GM18498 (cell line): ENCODE measurements at regions not wholly inside any gene's neighbourhood (a gene's known extent, or its start where the extent isn't known, plus 50 kb on each side); places are given as distances from the start of the nearest gene placed in this dataset.
"Not testable (repeated sequence)": the region's sequence is repeated elsewhere in the genome, so short reads cannot be mapped to it uniquely, and the experiment has no call there.

ENCODE experiments used
- ATAC-seq: cut with Tn5 transposase; IDR thresholded peaks from one replicate; pipeline ENCODE4 v1.9.1; 2021; ENCODE audit warnings: mild to moderate bottlenecking, moderate library complexity; ENCODE audit not compliant: unreplicated experiment

DNA sequence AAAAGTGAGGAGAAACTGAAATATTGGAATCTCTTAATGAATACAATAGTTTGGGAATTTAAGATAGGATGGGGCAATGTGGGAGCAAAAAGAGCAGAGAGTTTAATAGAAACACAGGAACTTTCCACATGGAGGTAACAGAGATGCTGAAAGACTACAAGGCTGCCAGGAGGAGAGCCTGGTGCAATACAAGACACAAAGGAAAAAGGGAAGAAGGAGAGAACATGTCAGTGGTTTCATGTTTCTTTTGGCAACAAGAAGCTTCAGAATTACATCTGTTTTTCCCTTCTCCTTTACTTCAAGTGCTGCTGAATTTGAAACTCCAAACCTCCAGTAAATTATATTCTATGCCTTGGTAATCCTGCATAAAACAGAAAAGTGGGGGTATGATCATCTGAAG is 474.3 kb downstream of the FAT4 start:
- ATAC-seq: no peak

GRCh38 chr4:125791896-125792295 is 477.1 kb downstream of the FAT4 start:
- no peak for ATAC-seq

- ATAC-seq: no peak
Observed at GRCh38 chr4:125794989-125795388, 480.2 kb downstream of the FAT4 start.

DNA sequence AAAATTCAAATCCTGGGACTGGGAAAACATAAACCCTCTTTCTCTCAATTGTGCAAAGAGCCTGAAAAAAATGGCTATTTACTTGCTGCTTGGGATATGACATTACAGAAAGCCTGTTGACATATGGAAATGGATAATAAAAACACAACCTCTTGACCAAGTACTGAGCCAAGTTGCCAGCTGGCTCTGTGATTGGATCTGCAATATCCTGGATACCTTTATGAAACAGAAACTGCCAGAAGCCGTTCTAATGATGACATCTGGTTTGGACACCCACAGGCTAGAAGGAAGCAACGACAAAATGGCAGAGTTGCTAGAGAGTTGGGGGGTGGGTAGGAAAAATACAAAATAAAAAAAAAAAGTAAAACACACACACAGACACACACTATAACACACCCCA is 481.4 kb downstream of the FAT4 start:
- no peak for ATAC-seq

DNA sequence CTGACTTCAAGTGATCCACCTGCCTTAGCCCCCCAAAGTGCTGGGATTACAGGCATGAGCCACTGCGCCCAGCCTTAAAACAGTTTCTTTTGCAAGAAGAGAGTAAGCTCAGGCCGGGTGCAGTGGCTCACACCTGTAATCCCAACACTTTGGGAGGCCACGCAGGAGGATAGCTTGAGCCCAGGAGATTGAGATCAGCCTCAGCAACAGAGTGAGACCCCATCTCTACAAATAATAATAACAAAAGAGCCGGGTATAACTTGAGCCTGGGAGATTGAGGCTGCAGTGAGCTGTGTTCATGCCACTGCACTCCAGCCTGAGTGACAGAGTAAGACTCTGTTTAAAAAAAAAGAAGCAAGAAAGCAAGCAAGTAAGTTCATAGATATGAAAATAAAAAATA is 482.9 kb downstream of the FAT4 start:
- ATAC-seq: not testable (repeated sequence)

- ATAC-seq: no peak
Observed at GRCh38 chr4:125801373-125801772, 486.6 kb downstream of the FAT4 start.

GRCh38 chr4:125801924-125802323 is 487.2 kb downstream of the FAT4 start:
- no peak for ATAC-seq

GRCh38 chr4:125808022-125808421 is 493.3 kb downstream of the FAT4 start:
- ATAC-seq: no peak

DNA sequence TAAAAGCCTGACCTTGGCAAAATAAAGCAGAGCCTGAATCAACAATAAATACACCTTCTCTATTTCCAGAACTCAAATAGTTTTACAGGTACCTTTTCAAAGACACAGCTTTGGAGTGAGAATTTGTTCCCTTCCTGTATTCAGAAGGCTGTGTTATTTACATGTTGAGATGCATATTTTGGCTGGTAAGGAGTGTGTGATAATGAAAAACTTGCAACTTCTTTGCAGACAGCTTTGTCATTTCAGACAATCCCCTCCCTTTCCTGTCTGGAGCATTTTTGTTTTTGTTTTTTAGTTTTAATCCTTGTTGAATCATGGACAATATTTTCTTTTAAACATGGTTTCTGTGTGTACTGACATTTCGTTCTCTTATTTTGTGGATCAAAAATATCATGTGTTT is 493.8 kb downstream of the FAT4 start:
- ATAC-seq: no peak

DNA sequence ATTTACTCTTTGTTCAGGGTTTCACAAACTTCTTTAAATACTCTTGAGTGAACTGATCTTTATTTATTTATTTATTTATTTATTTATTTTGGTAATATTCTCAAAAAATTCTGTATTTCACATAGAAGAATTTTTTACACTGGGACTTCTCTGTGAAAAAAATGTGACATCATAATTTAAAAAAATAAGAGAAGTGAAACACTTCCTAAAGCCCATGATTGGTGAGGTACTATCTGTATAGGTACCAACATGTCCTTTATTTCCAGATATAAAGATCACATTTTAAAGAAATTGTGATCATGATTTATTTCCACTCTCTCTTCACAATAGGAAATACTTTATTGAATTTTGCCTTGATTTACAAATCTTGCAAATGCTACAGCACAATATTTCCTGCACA is 497.1 kb downstream of the FAT4 start:
- ATAC-seq: no peak

DNA sequence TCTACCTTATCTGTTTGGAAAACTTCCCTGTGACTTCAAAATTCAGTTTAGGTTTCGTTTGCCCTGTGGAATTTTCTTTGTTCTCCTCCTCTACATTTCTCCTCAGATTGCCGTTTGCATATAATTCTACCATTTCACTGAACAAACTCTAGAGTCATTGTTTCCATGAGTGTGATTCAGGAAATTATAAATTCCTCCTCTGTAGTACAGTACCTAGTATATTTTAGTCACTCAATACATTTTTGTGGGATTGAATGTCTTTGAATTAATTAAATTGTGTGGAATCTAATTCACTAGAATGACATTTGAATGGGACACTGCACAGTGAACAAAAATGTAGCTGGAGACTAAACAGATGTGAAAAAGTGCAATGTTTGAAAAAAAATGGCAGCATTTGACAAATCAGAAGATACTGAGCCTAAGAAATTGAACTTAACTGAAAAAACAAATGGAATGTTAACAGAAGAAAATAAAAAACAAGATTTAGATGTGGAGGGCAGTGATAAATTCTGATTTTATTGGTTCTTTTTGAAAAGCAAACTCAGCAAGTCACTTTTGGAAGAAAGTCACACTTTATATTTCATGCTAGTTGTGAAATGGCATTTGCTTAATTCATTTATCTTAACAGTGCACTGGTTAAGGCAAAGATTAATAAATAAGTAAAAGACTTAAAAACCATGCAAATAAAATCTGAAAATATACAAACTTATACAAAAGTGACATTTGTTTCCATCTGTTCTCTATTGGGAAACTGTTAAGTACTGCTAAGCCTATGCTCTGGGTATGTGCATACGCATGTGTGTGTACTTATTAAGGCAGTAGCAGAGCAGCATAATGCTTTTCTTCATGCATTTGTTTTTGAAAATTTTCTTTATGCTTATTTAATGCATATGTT is 512.3 kb downstream of the FAT4 start:
- ATAC-seq: no peak

DNA sequence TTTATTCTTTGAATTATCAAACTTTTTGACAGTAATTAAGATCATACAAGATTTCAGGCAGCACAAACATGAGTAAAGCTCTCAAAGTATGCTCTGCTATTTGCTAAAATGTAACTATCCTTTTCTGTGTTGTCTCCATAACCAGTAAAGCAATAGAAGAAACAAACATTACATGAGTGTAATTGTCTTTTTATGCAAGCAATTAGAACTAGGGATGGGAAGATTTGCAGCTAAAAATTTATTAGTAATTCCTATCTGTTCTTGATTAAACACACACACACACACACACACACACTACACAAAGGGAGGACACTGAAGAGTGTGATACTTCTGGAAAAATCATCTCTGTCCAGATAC is 512.9 kb downstream of the FAT4 start:
- no peak for ATAC-seq

DNA sequence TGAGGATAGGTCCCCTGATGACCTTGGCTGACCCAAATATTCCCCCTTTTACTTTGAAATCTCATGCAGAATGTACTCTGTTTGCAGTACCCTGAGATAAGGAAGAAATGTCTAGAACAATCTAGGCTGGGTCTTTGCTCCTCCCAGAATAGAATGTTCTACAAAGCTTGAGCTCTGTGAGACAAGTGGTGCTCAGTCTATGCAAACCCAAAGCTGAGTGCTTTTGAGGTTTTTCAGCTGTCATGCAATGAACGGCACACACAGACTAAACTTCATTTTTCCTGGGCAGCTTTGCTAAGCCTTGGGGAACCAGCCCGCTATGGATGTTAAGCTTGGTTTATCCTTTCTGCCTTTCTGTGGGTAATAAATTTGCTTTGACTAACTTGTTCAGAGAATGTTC is 513.6 kb downstream of the FAT4 start:
- no peak for ATAC-seq

DNA sequence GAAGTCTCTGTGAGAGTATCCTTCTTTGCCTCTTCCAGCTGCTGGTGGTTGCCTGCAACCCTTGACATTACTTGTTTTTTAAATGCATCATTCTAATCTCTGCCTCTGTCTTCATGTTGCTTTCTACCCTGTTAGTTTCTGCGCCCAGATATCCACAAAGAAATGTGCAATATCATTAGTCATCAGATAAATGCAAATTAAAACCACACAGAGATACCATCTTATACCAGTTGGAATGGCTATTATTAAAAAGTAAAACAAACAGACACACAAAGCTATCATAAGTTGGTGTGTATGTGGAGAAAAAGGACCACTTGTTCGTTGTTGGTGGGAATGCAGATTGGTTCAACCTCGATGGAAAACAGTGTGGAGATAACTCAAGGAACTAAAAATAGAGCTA is 517.4 kb downstream of the FAT4 start:
- no peak for ATAC-seq

GRCh38 chr4:125836597-125837195 is 521.9 kb downstream of the FAT4 start:
- ATAC-seq: no peak

DNA sequence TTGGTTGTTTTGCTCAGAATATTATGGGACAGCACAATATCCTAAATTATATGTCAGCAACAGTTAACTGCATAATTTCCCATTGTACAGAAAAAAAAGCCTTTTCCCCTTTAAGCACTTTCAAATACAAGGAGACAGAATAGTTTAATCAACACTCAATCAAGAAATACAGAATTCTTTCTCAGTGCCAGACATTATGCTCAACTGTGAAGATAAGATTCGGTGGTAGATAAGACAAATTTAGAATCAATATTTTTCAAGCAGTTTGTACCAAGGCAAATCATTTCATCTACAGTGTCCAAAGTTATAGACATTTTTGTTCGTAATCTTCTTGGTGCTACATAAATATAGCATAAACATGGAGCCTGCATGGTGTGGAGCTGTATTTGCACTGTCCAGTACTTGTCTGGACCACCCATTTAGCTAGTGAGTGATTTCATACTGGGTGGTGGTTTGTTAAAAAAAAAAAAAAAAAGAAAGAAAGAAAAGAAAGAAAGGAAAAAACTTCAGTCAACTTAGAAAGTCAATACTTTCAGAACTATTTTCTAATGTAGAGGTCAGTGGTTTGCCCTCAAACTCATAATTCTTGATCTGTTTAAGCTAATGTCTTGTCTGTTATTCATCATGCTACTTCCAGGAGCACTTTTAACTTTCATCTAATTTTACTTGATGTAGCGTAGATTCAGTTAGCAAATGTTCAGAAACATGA is 522.9 kb downstream of the FAT4 start:
- no peak for ATAC-seq

GRCh38 chr4:125838202-125838601 is 523.4 kb downstream of the FAT4 start:
- ATAC-seq: no peak

DNA sequence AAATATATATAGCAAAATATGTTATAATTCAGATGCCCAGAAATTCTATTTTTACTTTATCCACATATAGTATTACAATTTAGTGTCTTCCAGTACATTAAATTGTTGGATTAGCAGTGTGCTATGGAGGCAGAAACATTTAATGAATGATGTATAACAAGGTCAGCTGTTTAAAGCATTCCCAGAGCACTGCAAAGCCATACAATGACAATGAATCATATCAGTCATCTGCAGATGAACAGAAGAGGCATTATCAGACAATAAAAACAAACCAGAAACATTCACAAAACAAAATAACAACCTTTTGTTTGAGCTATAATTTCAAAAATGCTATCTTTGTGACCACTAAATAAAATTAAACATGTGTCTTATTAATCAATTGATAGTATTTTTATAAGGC is 524.2 kb downstream of the FAT4 start:
- ATAC-seq: no peak

DNA sequence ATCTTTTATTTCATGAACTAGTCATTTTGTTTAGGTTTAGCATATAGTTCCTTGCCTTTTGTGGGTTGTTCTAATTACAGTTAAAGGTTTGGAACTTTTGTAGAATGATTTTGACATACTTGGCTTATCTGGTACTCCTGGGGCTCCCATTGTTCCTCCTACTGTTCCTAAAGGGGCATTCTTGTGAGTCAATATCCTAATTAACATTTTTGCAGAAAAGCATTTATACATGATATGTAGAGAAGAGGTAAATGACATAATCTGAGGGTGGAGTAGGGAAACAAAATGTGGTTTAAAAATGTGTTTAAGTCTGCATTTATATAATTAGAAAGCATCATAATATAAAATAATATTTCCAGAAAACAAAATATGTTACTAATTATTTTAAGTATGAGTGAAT is 529.2 kb downstream of the FAT4 start:
- ATAC-seq: no peak

DNA sequence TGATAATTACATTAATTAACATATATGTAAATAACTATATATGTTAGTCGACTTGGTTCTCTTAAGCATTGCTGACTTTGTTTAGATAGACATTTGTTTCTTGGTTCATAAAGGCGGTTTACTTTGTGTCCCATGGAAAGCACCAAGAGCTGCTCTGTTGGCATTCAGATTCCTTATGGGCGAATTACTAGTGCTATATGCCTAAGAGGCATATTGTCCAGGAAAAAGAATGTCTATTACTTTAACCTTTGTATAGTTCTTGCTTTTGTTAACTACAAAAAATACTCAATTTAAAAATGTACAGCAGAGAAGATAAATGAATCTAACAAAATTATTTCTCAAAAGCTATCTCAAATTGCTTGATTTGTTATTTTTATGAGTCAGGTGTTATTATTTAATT is 532.8 kb downstream of the FAT4 start:
- no peak for ATAC-seq

DNA sequence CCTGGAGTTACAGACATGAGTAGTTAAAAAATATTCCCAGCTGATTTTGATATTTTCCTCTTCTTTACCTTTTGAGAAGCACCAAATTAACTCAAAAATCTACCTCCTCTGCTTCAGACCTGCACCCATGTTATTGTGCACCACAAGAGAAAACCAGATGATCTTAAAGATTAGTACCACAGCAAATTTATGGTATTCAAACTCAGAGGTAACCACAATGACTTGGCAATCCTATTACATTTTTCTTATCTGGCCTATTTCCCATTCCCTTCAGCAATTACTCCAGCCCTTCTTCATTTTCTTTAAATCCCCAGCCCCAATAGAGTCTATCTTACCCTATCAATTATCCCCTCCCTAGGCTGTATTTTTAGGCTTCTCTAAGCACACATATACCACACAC is 535.1 kb downstream of the FAT4 start:
- ATAC-seq: no peak
